Panc1 (cell line): ENCODE measurements at regions not wholly inside any gene's neighbourhood (a gene's known extent, or its start where the extent isn't known, plus 50 kb on each side); places are given as distances from the start of the nearest gene placed in this dataset.

Source experiments
- ATAC-seq: fragments of 200-7000 bp; cut with Tn5 transposase; 2 replicates; pipeline ENCODE4 v1.9.1; 2020; ENCODE audit warnings: mild to moderate bottlenecking, moderate library complexity
- BruUV-seq: library from RNA; stranded (reverse); fragments of 400-500 nt; replicated peaks from 2 replicates; lab custom pipeline; 2021; lab: Mats Ljungman, UMichigan
- CTCF ChIA-PET: fragments of 300-600 bp; sonication (Branson Sonifier 250); formaldehyde crosslinking; loops from one replicate; lab custom pipeline; 2022; ENCODE audit warnings: antibody characterized with exemption; lab: Charles Lee
- POLR2A ChIA-PET: fragments of 300-600 bp; sonication (Branson Sonifier 250); formaldehyde crosslinking; loops from one replicate; lab custom pipeline; 2022; ENCODE audit warnings: antibody characterized with exemption; lab: Charles Lee
- DNase-seq: peaks from one replicate; pipeline ENCODE4 v3.0.0-alpha.2; 2010; ENCODE audit warnings: low read depth, low spot score
- H3K27ac ChIP-seq: 2 replicates; pipeline ENCODE4 v1.5.1; 2011; ENCODE audit warnings: mild to moderate bottlenecking, low read length, inconsistent platforms
- H3K27me3 ChIP-seq: fragments of 200-500 bp; sonication (Bioruptor generic); 2 replicates; pipeline ENCODE4 v1.6.0; 2014; ENCODE audit warnings: low read length, inconsistent platforms; ENCODE audit not compliant: control insufficient read depth, insufficient read depth
- H3K36me3 ChIP-seq: fragments of 200-500 bp; sonication (Bioruptor generic); 2 replicates; pipeline ENCODE4 v1.5.1; 2014; ENCODE audit warnings: inconsistent platforms, mild to moderate bottlenecking, low read length, moderate library complexity; ENCODE audit not compliant: control insufficient read depth, insufficient read depth
- H3K4me1 ChIP-seq: 2 replicates; pipeline ENCODE4 v1.5.1; 2011; ENCODE audit warnings: inconsistent platforms, mild to moderate bottlenecking, low read length, moderate library complexity; ENCODE audit not compliant: control insufficient read depth, insufficient read depth
- H3K4me3 ChIP-seq, 2 experiments: 2 replicates each; pipeline ENCODE4 v1.5.1; 2011 to 2012; ENCODE audit warnings: low read depth in 2 of 2, low read length in 2 of 2, mild to moderate bottlenecking in 2 of 2, inconsistent platforms in 1 of 2, moderate library complexity in 1 of 2
- H3K9me3 ChIP-seq: fragments of 200-500 bp; sonication (Bioruptor generic); 2 replicates; pipeline ENCODE4 v1.5.1; 2014; ENCODE audit warnings: low read depth, mild to moderate bottlenecking, inconsistent platforms, low read length, moderate library complexity; ENCODE audit not compliant: control insufficient read depth, insufficient read depth
- POLR2AphosphoS5 ChIP-seq: IDR thresholded peaks from 2 replicates; pipeline ENCODE4 v1.6.1; 2012; ENCODE audit warnings: mild to moderate bottlenecking, low read depth, low read length, moderate library complexity
- SIN3A ChIP-seq: IDR thresholded peaks from 2 replicates; pipeline ENCODE4 v1.6.1; 2012; ENCODE audit warnings: low read depth, mild to moderate bottlenecking, low read length, moderate library complexity, borderline replicate concordance; ENCODE audit not compliant: insufficient read depth
- TCF7L2 ChIP-seq: IDR thresholded peaks from 2 replicates; pipeline ENCODE4 v1.6.1; 2011; ENCODE audit warnings: mild to moderate bottlenecking, low read depth, low read length, inconsistent platforms
- in situ Hi-C: cut with HindIII; loops from 2 replicates; pipeline ENCODE4 v1.10.0; 2016; ENCODE audit warnings: low sequenced_read_pairs, low pct_unique_long_range_greater_than_20kb
- intact Hi-C: fragments of 100-400 bp; cut with micrococcal nuclease; formaldehyde crosslinking; loops from one replicate; pipeline ENCODE4 v1.10.0; 2022; ENCODE audit not compliant: unreplicated experiment
- TF ChIP-seq, protein P1 (sequence below): fragments of 450-650 bp; IDR thresholded peaks from 2 replicates; pipeline ENCODE4 v1.5.1; 2017; ENCODE audit warnings: mild to moderate bottlenecking
- TF ChIP-seq, protein P2 (sequence below), 2 experiments: IDR thresholded peaks; 2 replicates each; pipeline ENCODE4 v1.6.1; 2011 to 2012; ENCODE audit warnings: low read depth in 2 of 2, control low read depth in 1 of 2, low read length in 1 of 2, mild to moderate bottlenecking in 1 of 2, moderate library complexity in 1 of 2; ENCODE audit not compliant: insufficient read depth in 1 of 2

DNA sequence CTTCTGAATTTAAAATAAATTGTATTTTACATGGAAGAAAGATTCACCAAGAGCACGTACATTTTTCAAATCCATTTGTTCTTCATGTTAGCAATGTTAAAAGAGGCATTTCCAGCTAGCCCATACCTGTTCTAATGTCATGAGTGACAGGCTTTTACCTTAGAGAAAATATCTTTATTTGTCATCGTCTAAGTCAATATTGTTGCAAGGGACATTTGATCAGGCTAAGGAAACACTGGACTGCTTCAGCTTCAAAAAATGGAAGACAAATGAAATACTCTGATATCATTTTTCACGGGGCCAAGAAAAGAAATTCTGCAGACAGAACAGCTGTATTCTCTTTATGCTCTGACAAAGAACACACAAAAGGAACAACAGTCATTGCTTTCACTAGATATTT, 207.7 kb downstream of the RCHY1 start:
- TF ChIP-seq, protein P1, sequence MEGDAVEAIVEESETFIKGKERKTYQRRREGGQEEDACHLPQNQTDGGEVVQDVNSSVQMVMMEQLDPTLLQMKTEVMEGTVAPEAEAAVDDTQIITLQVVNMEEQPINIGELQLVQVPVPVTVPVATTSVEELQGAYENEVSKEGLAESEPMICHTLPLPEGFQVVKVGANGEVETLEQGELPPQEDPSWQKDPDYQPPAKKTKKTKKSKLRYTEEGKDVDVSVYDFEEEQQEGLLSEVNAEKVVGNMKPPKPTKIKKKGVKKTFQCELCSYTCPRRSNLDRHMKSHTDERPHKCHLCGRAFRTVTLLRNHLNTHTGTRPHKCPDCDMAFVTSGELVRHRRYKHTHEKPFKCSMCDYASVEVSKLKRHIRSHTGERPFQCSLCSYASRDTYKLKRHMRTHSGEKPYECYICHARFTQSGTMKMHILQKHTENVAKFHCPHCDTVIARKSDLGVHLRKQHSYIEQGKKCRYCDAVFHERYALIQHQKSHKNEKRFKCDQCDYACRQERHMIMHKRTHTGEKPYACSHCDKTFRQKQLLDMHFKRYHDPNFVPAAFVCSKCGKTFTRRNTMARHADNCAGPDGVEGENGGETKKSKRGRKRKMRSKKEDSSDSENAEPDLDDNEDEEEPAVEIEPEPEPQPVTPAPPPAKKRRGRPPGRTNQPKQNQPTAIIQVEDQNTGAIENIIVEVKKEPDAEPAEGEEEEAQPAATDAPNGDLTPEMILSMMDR = no peak
- TF ChIP-seq SIN3A = no peak
- no peak for TF ChIP-seq POLR2AphosphoS5
- TF ChIP-seq, protein P2, sequence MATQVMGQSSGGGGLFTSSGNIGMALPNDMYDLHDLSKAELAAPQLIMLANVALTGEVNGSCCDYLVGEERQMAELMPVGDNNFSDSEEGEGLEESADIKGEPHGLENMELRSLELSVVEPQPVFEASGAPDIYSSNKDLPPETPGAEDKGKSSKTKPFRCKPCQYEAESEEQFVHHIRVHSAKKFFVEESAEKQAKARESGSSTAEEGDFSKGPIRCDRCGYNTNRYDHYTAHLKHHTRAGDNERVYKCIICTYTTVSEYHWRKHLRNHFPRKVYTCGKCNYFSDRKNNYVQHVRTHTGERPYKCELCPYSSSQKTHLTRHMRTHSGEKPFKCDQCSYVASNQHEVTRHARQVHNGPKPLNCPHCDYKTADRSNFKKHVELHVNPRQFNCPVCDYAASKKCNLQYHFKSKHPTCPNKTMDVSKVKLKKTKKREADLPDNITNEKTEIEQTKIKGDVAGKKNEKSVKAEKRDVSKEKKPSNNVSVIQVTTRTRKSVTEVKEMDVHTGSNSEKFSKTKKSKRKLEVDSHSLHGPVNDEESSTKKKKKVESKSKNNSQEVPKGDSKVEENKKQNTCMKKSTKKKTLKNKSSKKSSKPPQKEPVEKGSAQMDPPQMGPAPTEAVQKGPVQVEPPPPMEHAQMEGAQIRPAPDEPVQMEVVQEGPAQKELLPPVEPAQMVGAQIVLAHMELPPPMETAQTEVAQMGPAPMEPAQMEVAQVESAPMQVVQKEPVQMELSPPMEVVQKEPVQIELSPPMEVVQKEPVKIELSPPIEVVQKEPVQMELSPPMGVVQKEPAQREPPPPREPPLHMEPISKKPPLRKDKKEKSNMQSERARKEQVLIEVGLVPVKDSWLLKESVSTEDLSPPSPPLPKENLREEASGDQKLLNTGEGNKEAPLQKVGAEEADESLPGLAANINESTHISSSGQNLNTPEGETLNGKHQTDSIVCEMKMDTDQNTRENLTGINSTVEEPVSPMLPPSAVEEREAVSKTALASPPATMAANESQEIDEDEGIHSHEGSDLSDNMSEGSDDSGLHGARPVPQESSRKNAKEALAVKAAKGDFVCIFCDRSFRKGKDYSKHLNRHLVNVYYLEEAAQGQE (IDR thresholded peaks at IDR 0.05; ENCODE audit: insufficient read depth in 1 of 2, low read depth in 2 of 2, low read length in 1 of 2) = no peak
- TF ChIP-seq TCF7L2 = no peak
- H3K4me3 ChIP-seq = no peak overlapping the region
- H3K36me3 ChIP-seq = no peaks in the 10 kb centered on the region
- DNase-seq (no peak), ATAC-seq (no peak)
- ChIA-PET POLR2A (no interaction called here), CTCF (no interaction called here)
- H3K27ac ChIP-seq = no peak overlapping the region
- BruUV-seq = no TSS peak
- in situ Hi-C loops (no loop called here), intact Hi-C loops (no loop called here)
- H3K9me3 ChIP-seq = no peaks in the 10 kb centered on the region
- H3K4me1 ChIP-seq = no peaks in the 10 kb centered on the region
- no peaks in the 10 kb centered on the region for H3K27me3 ChIP-seq

DNA sequence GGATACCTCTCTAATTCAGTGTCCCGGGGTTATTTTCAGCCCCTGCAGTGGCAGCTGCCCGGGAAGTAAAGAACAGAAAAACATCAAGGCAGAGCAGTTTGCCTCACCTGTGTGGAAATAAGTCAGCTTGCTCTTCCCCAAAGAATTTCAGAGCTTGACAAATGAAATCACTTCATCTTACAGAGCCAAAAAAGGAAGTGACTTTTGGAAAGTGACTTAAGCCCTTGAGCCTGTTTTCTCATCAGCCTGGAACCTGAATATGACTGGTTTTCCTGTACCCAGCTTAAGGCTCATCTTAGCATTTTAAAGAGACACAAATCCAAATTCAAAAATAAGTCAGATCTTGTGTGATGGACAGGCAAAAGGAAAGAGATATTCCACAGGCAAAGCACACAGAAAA, 211.6 kb downstream of the RCHY1 start:
- POLR2A ChIA-PET = no interaction called here
- no peaks in the 10 kb centered on the region for H3K4me1 ChIP-seq
- BruUV-seq = no TSS peak
- CTCF ChIA-PET = no interaction called here
- DNase-seq (no peak), ATAC-seq (no peak)
- H3K9me3 ChIP-seq = no peaks in the 10 kb centered on the region
- in situ Hi-C loops (no loop called here), intact Hi-C loops (no loop called here)
- no peaks in the 10 kb centered on the region for H3K36me3 ChIP-seq
- no peak overlapping the region for H3K27ac ChIP-seq
- H3K27me3 ChIP-seq = no peaks in the 10 kb centered on the region
- no peak for TF ChIP-seq POLR2AphosphoS5
- TF ChIP-seq, protein P2 (IDR thresholded peaks at IDR 0.05; ENCODE audit: insufficient read depth in 1 of 2, low read depth in 2 of 2, low read length in 1 of 2) = no peak
- no peak for TF ChIP-seq SIN3A
- TF ChIP-seq, protein P1 = no peak
- TF ChIP-seq TCF7L2 = no peak
- H3K4me3 ChIP-seq = no peak overlapping the region
